C4-2B (cell line): ENCODE measurements at regions not wholly inside any gene's neighbourhood (a gene's known extent, or its start where the extent isn't known, plus 50 kb on each side); places are given as distances from the start of the nearest gene placed in this dataset.

Experiments
- CTCF ChIP-seq: fragments of 450-650 bp; conservative IDR thresholded peaks from 2 replicates; pipeline ENCODE4 v1.5.1; 2017; ENCODE audit warnings: mild to moderate bottlenecking
- ZFX ChIP-seq: fragments of 450-650 bp; IDR thresholded peaks from 2 replicates; pipeline ENCODE4 v1.6.1; 2017

- TF ChIP-seq CTCF (no peak), ZFX (no peak)
Measured at GRCh38 chr14:100402631-100403030, 79.5 kb downstream of the SLC25A47 start.
